NCI-H2107 (cell line): ENCODE measurements at regions not wholly inside any gene's neighbourhood (a gene's known extent, or its start where the extent isn't known, plus 50 kb on each side); places are given as distances from the start of the nearest gene placed in this dataset.
"Not testable (repeated sequence)": the region's sequence is repeated elsewhere in the genome, so short reads cannot be mapped to it uniquely, and the experiment has no call there.

Source experiments
- DNase-seq: peaks from one replicate; lab custom pipeline; 2025; lab: John Stamatoyannopoulos, UW

DNA sequence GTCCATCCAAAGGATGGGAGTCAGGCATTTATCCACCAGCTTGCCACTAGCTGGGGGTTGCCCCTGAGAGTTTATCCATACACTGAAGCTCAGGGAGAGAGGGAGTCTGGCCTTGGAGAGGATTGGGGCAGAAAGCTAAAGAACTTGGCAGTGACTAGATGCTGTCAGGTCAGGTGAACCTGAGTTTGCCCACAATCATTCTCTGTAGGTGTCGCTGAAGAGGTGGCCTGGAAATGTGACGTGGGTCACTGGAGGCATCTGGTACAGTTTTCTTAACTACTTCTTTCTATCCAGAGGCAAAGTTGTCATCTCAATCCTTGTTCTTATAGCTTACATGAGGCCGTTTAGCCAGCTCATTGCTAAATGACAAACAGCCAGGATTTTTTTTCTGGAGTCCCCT lies 298.0 kb upstream of the CTNNB1 start:
- no peak for DNase-seq

DNA sequence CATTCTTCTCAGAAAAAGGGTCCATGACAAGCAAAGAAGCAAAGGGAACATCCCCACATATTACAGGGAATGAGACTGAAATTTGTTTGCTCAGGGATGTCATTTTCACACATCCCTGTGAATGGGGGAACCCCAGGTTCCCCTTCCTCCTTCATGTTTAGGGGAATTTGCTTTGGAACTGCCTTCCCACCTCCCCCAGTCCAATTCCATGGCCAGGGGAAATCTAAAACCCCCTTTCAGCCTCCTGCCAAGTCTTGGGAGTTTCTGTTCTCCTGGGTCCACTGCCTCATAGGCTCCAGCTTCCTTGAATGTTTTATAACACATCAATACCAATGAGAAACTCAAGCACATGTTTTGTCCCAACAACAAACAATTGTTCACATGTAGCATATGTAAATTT lies 297.5 kb upstream of the CTNNB1 start:
- DNase-seq = no peak

DNA sequence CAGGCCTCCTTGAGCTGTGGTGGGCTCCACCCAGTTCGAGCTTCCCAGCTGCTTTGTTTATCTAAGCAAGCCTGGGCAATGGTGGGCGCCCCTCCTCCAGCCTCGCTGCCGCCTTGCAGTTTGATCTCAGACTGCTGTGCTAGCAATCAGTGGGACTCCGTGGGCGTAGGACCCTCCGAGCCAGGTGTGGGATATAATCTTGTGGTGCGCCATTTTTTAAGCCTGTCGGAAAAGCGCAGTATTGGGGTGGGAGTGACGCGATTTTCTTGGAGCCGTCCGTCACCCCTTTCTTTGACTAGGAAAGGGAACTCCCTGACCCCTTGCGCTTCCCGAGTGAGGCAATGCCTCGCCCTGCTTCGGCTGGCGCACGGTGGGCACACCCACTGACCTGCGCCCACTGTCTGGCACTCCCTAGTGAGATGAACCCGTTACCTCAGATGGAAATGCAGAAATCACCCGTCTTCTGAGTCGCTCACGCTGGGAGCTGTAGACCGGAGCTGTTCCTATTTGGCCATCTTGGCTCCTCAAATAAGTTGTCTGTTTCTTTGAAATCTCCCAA lies 291.3 kb upstream of the CTNNB1 start:
- not testable (repeated sequence) for DNase-seq

DNA sequence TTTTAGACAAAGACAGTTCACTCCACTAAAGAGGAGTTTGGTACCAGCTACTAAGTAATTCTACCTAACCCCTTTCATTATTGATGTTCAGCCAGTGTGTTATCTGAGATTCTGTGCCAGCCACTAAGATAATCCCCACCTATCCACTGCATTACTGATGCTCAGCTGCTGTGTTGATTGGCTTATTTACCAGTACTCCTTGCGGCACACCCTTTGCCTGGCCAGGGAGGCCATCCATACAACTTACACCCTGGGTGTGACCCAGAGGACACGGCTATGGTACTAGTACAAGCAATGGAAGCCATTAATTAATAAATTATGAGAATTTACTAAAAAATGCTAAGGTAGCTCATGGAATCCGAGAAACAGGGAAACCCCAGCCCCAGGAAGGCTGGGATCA lies 290.7 kb upstream of the CTNNB1 start:
- no peak for DNase-seq

DNA sequence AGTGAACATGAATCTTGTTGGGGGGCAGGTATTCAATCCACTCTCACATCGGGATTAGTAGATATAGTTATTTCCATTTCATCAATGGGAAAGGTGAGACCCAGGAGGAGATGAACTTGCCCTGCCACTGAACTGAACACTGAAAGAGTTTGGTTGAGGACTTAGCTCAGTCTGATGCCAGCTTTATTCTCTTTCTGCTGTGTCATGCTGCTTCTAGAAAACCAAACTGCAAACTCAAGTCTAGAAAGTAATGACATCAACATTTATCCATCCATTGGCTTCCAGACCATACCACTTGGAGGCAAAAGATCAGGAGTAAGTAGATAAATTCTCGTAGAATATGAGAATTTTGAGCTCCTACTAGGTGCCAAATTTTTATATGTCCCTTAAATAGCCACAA lies 288.0 kb upstream of the CTNNB1 start:
- no peak for DNase-seq

DNA sequence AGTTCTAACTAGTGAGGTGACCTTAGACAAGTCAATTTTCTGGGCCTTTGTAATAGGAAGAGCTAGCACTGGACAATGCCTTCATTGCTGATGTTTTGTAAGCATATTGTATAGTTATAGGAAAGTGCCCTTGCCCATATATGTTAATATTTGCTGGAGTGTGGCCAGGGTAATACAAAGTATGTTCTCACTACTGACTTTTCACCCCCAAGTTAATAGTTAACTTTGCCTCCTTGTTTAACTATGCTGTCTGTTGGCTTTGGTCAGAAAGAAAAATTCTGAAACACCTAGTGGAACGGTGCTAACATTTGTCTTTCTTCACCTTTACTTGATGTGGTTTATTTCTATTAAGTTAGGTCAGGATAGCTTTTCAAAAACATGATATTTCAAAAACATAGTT lies 287.4 kb upstream of the CTNNB1 start:
- DNase-seq = no peak

DNA sequence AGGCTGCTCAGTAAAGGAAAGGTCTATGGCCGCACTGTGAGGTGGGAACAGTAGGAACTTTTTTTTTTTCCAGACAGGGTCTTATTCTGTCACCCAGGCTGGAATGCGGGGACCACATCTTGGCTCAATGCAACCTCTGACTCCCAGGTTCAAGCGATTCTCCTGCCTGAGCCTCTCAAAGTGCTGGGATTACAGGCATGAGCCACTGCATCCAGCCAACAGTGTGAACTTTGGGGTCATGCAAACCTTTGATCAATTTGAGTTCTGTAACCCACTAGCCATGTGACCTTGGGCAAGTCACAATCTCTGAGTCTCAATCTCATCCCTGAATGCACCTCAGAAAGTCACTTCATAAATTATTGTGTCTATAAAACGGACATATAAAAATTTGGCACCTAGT lies 286.8 kb upstream of the CTNNB1 start:
- no peak for DNase-seq

DNA sequence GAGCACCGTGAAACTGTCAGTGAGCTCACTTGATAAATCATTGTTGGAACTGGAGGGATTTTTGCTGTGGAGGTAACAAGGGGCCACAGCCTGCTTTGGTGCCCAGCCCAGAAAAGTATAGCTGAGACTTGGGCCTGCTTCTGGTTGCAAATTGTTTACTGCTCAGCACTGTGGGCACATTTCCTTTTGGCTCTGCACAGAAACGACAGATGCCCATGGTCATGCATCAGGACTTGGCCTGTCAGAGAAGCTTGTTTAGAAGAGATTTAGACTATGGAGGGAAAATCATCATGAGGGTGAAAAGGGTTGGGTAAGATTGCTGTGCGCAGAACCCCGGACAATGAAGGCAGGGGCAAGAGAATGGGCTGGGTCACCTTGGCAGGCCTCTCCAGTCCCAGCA lies 286.1 kb upstream of the CTNNB1 start:
- DNase-seq = no peak

DNA sequence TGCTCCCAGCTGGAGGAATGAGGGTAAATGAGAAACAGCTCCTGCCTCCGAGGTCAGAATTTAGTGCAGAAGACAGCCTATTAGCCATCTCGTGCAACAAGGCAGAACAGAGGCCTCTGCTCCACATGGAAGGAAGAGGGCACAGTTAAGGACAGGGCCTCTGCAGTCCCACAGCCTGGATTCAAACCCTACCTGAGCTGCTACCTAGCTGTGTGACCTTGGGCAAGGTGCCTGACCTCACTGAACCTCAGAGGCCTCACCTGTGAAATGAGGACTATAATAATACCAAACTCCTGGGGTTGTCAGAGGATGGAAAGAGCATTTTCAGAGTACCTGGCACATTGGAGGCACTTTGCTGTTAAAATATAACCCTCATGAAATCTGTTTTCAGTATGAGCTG lies 285.7 kb upstream of the CTNNB1 start:
- DNase-seq = no peak

DNA sequence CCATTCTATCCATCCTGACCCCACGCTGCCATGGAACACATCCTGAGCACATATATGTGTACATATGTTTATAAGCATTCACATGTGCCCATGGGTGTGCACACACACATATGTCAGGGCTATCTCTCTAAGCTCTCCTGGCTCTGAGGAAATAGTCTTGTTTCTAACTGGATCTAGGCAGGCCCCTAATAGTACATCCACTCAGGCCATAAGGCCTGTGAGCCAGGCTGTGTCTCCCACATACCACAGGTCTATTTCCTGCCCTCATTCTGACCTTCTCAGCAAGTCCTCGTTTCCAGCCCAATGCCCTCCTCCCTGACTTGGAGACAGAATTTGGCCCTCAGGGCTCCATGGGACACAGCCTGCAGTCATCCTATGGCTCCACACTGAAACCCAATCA lies 284.8 kb upstream of the CTNNB1 start:
- no peak for DNase-seq

DNA sequence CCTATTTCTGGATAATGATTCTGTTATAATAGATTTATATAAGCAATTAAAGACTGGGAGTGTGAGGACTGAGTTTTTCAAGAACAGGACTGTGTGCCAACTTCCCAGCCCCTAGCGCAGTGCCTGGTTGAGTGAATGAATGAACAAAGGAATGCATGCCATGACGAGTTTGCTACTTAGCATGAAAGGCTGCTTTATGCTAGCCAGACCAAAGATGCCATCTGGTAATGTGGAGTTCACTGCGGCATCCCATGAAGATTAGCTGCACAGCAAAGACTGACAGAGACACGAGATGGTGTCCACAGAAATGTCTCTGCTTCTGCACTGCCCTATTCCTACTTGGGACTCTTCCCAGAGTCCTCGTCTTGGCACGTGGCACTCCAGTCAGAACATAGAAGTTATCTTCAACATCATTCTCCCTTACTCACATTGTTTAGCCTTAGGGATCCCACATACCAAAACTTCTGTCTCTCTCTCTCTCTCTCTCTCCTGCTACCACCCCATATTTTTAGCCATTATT lies 283.9 kb upstream of the CTNNB1 start:
- DNase-seq = no peak

DNA sequence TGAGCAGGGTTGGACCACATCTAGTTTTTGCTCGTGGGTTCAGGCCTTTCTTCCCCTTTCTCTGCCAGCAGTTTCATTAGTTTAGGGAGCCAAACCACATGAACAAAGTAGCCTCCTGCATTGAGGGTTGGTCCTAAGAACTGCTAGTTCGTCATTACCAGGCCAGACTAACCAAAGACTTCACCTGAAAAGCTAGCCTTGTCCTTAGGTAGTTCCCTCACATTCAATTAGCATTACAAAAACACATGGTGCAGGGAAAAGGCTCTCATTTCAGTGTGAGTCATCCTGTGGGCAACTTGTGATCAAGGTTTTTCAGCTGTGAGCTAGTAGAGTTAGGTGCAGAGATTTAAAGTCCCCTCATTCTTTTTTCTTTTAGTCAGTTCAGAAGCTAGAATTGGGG lies 279.3 kb upstream of the CTNNB1 start:
- DNase-seq = no peak

DNA sequence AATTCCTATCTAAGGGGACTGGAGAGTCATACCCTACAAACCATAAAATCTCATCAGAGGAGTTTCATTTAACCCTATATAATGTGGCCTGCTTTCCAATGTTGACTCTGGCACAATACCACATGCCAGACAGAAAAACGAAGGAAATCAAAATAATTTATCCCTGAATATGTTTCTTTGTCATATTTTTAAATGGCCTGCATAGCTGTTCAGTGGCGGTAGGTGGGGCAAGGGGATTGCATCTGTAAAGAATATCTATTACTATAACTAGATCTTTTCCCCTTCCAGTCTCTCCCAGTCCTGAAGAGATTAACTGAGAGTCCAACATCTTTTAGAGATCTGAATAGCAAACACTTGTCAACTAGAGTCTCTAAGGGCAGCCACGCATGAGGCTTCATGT lies 278.1 kb upstream of the CTNNB1 start:
- no peak for DNase-seq

DNA sequence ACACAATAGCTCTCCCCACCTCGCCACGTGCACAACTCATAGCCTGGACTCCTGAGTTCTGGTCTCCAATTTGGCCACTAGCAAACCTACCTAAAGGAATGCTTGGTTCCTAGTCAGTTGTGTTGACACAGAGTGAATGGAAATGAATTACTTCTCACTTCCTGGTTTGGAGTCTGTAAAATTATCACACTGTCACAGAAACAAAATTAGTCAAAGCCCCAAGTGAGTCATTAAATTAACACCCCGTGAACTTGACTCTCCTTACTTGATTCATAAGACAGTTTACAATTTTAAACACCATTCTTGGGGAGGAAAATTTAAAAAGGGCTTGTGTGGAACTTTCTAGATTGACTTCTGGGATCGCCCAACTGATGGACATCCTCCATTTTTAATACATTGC lies 276.2 kb upstream of the CTNNB1 start:
- DNase-seq = no peak

DNA sequence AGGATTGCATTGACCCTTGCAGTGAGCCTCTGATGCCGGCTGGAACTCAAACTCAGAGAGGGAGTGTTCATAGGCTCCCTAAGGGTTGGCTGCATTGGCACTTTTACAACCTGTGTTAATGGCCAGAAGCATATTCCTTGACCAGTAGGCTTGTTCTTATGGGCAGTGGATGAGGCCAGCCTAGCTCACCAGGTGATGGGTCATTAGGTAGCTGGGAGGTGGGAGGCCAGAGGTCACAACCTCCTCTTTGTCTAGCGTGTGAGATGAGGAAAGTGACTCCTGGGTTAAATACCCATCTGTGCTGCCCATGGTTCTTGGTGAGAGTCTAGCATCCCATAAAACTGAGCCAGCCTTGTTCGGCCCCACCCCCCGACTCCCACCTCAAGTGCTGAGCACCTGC lies 275.7 kb upstream of the CTNNB1 start:
- DNase-seq = no peak

DNA sequence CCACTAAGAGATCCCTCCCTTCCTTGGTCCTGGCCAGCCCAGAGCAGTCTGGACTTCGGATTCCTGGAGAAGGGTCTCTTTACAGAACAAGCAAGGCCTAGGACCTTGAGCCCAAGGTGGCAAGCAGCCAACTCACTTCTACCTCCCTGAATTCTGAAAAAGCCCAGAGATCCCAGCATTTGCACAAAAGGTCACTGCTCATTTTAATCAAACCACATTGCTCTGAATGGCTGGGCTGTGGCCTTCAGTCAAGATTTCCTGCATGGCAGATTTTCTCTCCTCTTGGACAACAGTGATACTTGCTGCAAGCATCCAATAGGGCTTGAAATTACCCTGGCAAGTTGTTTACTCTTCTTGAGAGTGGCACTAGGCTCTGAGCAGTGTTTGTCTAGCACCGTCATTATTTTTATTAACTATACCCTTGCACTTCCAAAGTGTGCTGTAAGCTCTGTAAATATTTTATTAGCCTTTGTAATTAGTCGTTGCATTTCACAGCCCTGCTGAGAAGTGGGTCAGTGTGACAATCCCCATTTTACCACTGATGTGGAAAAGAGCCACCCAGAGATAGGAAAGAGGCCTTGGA lies 274.7 kb upstream of the CTNNB1 start:
- DNase-seq = no peak

DNA sequence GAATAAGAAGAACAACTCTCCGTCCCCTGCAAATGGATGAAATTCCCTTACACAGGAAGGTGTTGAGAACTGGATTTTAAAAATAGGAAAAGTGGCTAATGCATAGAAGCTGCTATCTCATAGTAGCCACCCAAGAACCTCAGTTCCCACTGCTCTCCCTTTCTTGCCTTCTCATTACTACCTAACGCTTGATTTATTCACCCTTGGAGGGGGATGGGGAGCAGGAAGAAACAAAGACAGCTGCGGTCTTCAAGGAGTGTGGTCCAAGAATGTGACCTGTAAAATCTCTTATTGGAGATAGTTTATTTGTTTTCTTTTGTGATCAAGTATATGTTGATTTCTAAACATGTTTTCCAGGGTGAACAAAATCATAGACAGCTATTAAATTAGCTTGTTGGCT lies 274.1 kb upstream of the CTNNB1 start:
- no peak for DNase-seq

DNA sequence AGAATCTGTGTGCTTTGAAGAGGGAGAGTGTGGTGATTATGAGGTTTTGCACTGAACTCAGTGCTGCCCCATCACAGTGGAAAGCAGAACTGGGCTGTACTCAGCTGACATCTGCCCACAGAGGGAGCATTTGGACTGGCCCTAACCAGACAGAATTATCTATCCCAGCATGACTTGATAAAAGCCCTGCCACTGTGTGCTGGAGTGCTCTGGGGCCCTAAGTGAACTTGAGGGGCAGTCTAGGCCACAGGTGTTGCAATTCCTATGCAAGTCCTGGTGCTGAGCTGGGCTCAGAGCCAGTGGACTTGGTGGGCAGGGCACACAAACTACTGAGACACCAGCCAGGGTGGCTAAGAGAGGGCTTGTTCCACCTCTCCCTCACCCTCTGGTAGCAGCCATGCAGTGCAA lies 269.2 kb upstream of the CTNNB1 start:
- DNase-seq = no peak

DNA sequence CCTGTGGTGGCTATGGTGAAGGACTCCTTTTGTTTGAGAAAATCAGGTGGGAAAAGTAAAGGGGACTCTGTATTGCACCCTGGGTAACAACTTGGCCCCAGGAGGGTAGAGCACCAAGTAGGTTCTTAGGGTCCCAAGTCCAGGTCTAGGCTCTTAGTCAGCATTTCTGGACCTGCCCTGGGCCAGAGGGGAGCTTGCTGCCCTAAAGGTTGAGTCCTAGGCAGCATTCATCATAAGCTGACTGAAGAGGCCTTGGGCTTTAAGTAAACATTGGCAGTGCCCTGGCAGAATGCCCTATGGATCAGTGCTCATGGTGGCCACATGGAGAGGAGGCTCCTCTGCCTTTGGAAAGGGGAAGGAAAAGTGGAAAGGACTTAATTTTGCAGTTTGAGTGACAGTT lies 268.5 kb upstream of the CTNNB1 start:
- DNase-seq = no peak

DNA sequence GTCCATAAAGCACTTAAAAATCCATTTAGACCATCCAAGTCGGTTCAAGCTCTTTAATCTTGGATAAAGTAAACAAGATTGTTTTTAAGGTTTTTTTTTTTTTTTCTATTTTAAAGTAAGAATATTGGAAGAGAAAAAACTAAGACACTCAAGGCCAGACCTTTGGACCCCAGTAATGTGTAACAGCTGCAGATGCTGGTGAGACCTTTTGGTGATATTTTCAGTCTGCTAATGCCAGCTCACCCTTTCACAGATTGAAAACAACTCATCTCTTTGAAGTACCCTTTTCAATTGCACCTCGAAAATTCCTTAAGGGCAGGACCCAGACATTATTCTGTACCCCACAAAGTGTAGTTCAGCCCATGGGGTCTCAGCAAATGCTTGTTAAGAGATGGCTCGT lies 260.7 kb upstream of the CTNNB1 start:
- DNase-seq = no peak

DNA sequence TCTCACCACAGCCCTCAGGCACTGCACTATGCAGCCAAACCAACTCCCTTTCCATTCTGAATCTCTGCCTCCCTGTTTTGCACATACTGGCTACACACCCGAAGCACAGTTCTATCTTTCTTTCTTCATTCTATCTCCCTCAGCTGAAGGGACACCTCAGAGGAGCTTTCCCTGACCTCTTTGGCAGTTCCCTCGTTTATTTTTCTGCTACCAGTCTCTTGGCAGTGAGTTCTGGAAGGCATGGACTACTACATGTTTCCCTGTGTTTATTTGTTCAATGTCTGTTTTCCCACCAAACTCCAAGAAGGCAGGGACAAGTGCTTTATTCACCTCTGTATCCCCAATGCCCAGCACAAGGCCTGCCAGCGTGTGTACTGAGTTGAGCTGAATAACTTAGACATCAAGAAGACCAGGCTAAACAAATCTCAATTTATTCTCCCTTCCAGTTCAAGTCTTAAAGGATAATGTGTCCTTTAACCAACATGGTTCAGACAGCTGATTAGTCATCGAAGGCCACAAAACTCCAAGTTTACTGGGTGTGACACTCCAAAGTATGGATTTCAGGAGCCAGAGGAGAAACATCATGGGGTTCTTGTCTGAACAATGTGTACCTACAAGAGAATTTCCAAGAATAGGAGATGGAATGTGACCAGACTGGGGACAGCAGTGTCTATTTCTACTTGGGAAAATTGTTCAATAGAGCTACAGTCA lies 260.1 kb upstream of the CTNNB1 start:
- no peak for DNase-seq

DNA sequence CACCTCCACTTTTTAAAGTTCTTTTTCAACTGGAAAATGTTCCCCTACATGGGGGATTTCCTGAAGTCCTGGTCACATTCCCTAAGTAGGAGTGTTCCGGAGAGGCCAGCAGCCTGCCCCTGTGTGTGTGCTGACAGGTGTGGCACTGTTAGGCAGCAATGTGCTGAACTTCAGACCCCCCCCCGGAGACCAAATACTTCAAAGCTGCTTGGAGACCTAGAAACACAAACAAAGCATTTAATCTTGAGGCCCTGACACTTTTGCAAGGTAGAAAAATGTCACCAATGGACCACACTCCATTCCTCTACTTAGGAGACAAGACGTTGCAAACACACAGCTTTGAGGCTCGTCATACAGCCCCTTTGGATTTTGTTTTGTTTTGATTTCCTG lies 259.6 kb upstream of the CTNNB1 start:
- DNase-seq = no peak

DNA sequence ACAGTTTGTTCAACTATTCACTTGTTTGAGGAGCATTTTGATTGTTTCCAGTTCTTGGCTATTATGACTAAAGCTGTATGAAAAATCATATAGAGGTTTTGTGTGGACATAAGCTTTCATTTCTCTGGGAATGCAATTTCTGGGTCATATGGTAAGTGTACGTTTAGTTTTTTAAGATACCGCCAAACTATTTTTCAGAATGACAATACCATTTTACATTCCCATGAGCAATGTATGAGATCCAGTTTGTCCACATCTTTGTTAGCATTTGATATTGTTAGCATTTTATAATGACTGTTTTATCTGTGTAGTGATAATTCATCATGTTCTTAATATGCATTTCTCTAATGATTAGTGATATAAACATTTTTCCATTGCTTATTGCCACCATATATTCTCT lies 258.7 kb upstream of the CTNNB1 start:
- DNase-seq = no peak

DNA sequence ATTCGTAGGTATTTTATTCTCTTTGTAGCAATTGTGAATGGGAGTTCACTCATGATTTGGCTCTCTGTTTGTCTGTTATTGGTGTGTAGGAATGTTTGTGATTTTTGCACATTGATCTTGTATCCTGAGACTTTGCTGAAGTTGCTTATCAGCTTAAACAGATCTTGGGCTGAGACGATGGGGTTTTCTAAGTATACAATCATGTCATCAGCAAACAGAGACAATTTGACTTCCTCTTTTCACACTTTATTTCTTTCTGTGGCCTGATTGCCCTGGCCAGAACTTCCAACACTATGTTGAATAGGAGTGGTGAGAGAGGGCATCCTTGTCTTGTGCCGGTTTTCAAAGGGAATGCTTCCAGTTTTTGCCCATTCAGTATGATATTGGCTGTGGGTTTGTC lies 252.3 kb upstream of the CTNNB1 start:
- not testable (repeated sequence) for DNase-seq
